CD14-positive monocyte (primary cell): ENCODE measurements at regions not wholly inside any gene's neighbourhood (a gene's known extent, or its start where the extent isn't known, plus 50 kb on each side); places are given as distances from the start of the nearest gene placed in this dataset.

ENCODE experiments used
- DNase-seq, 3 donors: peaks; one replicate each; pipeline ENCODE4 v3.0.0-alpha.2; 2011 to 2022
- H2AFZ ChIP-seq: 2 replicates; pipeline ENCODE4 v1.6.0; 2012; ENCODE audit warnings: mild to moderate bottlenecking, low read depth, low read length, inconsistent platforms; ENCODE audit not compliant: insufficient read depth, poor library complexity, severe bottlenecking
- H3K27ac ChIP-seq, 2 donors: 1 replicate in 1 of 2; 2 replicates in 1 of 2; pipeline ENCODE4 v1.5.1; 2012 to 2013; ENCODE audit warnings: low read length in 2 of 2, control low read depth in 1 of 2, inconsistent platforms in 1 of 2, low read depth in 1 of 2, mild to moderate bottlenecking in 1 of 2
- H3K27me3 ChIP-seq, 2 donors: one replicate each; pipeline versions ENCODE4 v1.6.0 to v1.6.1; 2011 to 2013; ENCODE audit warnings: low read length in 2 of 2; ENCODE audit not compliant: control insufficient read depth in 2 of 2, insufficient read depth in 2 of 2
- H3K36me3 ChIP-seq, 2 donors: replicated peaks in 1 of 2; 1 replicate in 1 of 2; 2 replicates in 1 of 2; pipeline versions ENCODE4 v1.5.1 to v1.6.1; 2012 to 2013; ENCODE audit warnings: low read length in 2 of 2, control low read depth in 1 of 2, inconsistent platforms in 1 of 2, mild to moderate bottlenecking in 1 of 2; ENCODE audit not compliant: insufficient read depth in 2 of 2, control insufficient read depth in 1 of 2
- H3K4me1 ChIP-seq, 2 donors: 1 replicate in 1 of 2; 2 replicates in 1 of 2; pipeline versions ENCODE4 v1.5.1 to v1.6.1; 2012 to 2013; ENCODE audit warnings: low read length in 2 of 2, control low read depth in 1 of 2, inconsistent platforms in 1 of 2, mild to moderate bottlenecking in 1 of 2, moderate library complexity in 1 of 2; ENCODE audit not compliant: insufficient read depth in 2 of 2, control insufficient read depth in 1 of 2
- H3K4me2 ChIP-seq: replicated peaks from 2 replicates; pipeline ENCODE3; 2012; ENCODE audit warnings: low read length, moderate library complexity, mild to moderate bottlenecking; ENCODE audit not compliant: poor library complexity, severe bottlenecking; ENCODE audit errors: extremely low read depth
- H3K4me3 ChIP-seq, 3 experiments: fragments of 200-600 bp in 1 of 3; sonication (generic) in 1 of 3; replicated peaks in 1 of 3; 1 replicate in 2 of 3; 2 replicates in 1 of 3; pipeline ENCODE4 v1.5.1; 2011 to 2013; ENCODE audit warnings: low read length in 3 of 3, mild to moderate bottlenecking in 3 of 3, control low read depth in 2 of 3, low read depth in 2 of 3, inconsistent platforms in 1 of 3, moderate library complexity in 1 of 3
- H3K79me2 ChIP-seq: 2 replicates; pipeline ENCODE4 v1.6.0; 2012; ENCODE audit warnings: mild to moderate bottlenecking, control low read depth, inconsistent platforms, low read length, moderate library complexity; ENCODE audit not compliant: insufficient read depth
- H3K9ac ChIP-seq: 2 replicates; pipeline ENCODE4 v1.6.0; 2017; ENCODE audit warnings: low read length, mild to moderate bottlenecking; ENCODE audit not compliant: insufficient read depth, poor library complexity, severe bottlenecking
- H3K9me3 ChIP-seq, 2 donors: replicated peaks in 1 of 2; 1 replicate in 1 of 2; 2 replicates in 1 of 2; pipeline versions ENCODE4 v1.5.1 to v1.6.1; 2012 to 2013; ENCODE audit warnings: low read length in 2 of 2, control low read depth in 1 of 2; ENCODE audit not compliant: control insufficient read depth in 1 of 2, insufficient read depth in 1 of 2
- H4K20me1 ChIP-seq: 2 replicates; pipeline ENCODE4 v1.6.0; 2012; ENCODE audit warnings: mild to moderate bottlenecking, low read length, control low read depth, moderate library complexity; ENCODE audit not compliant: insufficient read depth
- H3K27ac Mint-ChIP-seq, 7 donors: one replicate each; pipeline ENCODE4 v1.8.0; 2020; ENCODE audit warnings: mild to moderate bottlenecking in 7 of 7, mixed read lengths in 7 of 7, moderate library complexity in 6 of 7, inconsistent platforms in 2 of 7
- H3K27me3 Mint-ChIP-seq, 3 donors: one replicate each; pipeline ENCODE4 v1.8.0; 2021 to 2022; ENCODE audit warnings: low read depth in 3 of 3, mild to moderate bottlenecking in 3 of 3, mixed read lengths in 3 of 3, moderate library complexity in 3 of 3, inconsistent platforms in 1 of 3
- H3K36me3 Mint-ChIP-seq, 2 donors: one replicate each; pipeline ENCODE4 v1.8.0; 2020; ENCODE audit warnings: mixed read lengths in 2 of 2, inconsistent platforms in 1 of 2, mild to moderate bottlenecking in 1 of 2
- H3K4me1 Mint-ChIP-seq: one replicate; pipeline ENCODE4 v1.8.0; 2020; ENCODE audit warnings: mild to moderate bottlenecking, mixed read lengths
- H3K4me3 Mint-ChIP-seq, 2 donors: one replicate each; pipeline ENCODE4 v1.8.0; 2020; ENCODE audit warnings: mild to moderate bottlenecking in 2 of 2, mixed read lengths in 2 of 2, moderate library complexity in 1 of 2
- H3K9me3 Mint-ChIP-seq, 7 donors: one replicate each; pipeline ENCODE4 v1.8.0; 2020 to 2022; ENCODE audit warnings: mixed read lengths in 7 of 7, mild to moderate bottlenecking in 6 of 7, moderate library complexity in 6 of 7, inconsistent platforms in 2 of 7
- WGBS: methylation state at CpG from one replicate; pipeline ENCODE4 v1.1.5; 2013; ENCODE audit warnings: missing lambda C conversion rate; ENCODE audit not compliant: insufficient coverage; 5-methylcytosine and 5-hydroxymethylcytosine counted together
- intact Hi-C, 2 donors: fragments of 100-400 bp; cut with micrococcal nuclease; formaldehyde crosslinking; loops; one replicate each; pipeline versions ENCODE4 v1.15.0 to v1.15.1; 2023
- TF ChIP-seq, protein P1 (sequence below): fragments of 200-600 bp; IDR thresholded peaks from one replicate; pipeline ENCODE4 v1.8.0; 2022; ENCODE audit warnings: antibody characterized with exemption, mild to moderate bottlenecking

- Histone ChIP-seq H3K4me2 (no peak overlapping the region), H3K27me3 (no peaks in the 10 kb centered on the region), H4K20me1 (no peaks in the 10 kb centered on the region), H2AFZ (no peak overlapping the region), H3K4me1 (no peaks in the 10 kb centered on the region), H3K36me3 (no peaks in the 10 kb centered on the region), H3K27ac (no peak overlapping the region), H3K4me3 (no peak overlapping the region), H3K79me2 (no peaks in the 10 kb centered on the region), H3K9me3 (no peaks in the 10 kb centered on the region), H3K9ac (no peak overlapping the region)
- no peak for DNase-seq
- no peaks in the 10 kb centered on the region for H3K36me3 Mint-ChIP-seq
- no peak overlapping the region for H3K27ac Mint-ChIP-seq
- H3K9me3 Mint-ChIP-seq, result peaks cover 0 to 7% (median 2%) of the 10 kb centered on the region in 7 donors
- no peaks in the 10 kb centered on the region for H3K4me1 Mint-ChIP-seq
- intact Hi-C loops, result no loop called here
- WGBS, result 82% methylated on average over 5 of the region's 11 CpGs
- H3K4me3 Mint-ChIP-seq, result no peak overlapping the region
- H3K27me3 Mint-ChIP-seq, result peaks cover 0 to 3% (median 0%) of the 10 kb centered on the region in 3 donors
- TF ChIP-seq, protein P1, sequence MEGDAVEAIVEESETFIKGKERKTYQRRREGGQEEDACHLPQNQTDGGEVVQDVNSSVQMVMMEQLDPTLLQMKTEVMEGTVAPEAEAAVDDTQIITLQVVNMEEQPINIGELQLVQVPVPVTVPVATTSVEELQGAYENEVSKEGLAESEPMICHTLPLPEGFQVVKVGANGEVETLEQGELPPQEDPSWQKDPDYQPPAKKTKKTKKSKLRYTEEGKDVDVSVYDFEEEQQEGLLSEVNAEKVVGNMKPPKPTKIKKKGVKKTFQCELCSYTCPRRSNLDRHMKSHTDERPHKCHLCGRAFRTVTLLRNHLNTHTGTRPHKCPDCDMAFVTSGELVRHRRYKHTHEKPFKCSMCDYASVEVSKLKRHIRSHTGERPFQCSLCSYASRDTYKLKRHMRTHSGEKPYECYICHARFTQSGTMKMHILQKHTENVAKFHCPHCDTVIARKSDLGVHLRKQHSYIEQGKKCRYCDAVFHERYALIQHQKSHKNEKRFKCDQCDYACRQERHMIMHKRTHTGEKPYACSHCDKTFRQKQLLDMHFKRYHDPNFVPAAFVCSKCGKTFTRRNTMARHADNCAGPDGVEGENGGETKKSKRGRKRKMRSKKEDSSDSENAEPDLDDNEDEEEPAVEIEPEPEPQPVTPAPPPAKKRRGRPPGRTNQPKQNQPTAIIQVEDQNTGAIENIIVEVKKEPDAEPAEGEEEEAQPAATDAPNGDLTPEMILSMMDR, result no peak
Observed at GRCh38 chr4:156481845-156482244, 489.8 kb downstream of the PDGFC start.

DNA sequence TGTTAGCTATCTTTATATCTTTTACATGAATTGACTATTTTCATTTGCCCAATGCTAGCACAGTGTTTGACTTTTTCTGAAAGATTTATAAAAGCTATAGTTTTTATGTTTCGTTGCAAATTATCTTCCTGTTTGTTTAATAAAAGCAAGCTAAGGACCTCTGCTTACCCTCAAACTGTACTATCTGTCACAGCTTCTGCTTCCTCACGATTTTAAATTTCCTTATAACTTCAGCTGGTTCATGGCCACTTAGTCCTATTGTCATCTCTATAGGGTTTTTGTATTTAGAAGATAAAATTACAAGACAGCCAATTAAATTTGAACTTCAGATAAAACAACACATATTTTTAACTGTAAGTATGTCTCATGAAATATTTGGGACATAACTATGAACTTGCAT lies 494.0 kb downstream of the PDGFC start:
- intact Hi-C loops, result loop anchor here in 1 of 2 donors (10.0 kb wide), 1 partner anchor 567 kb away; no protein-coding TSS in a partner anchor
- no peak overlapping the region for H3K4me2 ChIP-seq
- Mint-ChIP-seq H3K9me3 (peaks cover 0 to 3% (median 0%) of the 10 kb centered on the region in 7 donors), H3K4me3 (no peak overlapping the region), H3K27me3 (peaks cover 0 to 3% (median 1%) of the 10 kb centered on the region in 3 donors), H3K4me1 (no peaks in the 10 kb centered on the region), H3K36me3 (no peaks in the 10 kb centered on the region), H3K27ac (no peak overlapping the region)
- H4K20me1 ChIP-seq, result no peaks in the 10 kb centered on the region
- no CpG with 5 or more reads among the region's 2 CpGs for WGBS
- H3K36me3 ChIP-seq, result no peaks in the 10 kb centered on the region
- H3K9me3 ChIP-seq, result no peaks in the 10 kb centered on the region
- H3K27me3 ChIP-seq, result no peaks in the 10 kb centered on the region
- no peaks in the 10 kb centered on the region for H3K79me2 ChIP-seq
- no peak overlapping the region for H3K4me3 ChIP-seq
- no peak overlapping the region for H3K27ac ChIP-seq
- no peak for DNase-seq
- no peak overlapping the region for H2AFZ ChIP-seq
- H3K4me1 ChIP-seq, result no peaks in the 10 kb centered on the region
- H3K9ac ChIP-seq, result no peak overlapping the region
- TF ChIP-seq, protein P1, result no peak
